ENCODE measurements at regions not wholly inside any gene's neighbourhood (a gene's known extent, or its start where the extent isn't known, plus 50 kb on each side); places are given as distances from the start of the nearest gene placed in this dataset.

DNA sequence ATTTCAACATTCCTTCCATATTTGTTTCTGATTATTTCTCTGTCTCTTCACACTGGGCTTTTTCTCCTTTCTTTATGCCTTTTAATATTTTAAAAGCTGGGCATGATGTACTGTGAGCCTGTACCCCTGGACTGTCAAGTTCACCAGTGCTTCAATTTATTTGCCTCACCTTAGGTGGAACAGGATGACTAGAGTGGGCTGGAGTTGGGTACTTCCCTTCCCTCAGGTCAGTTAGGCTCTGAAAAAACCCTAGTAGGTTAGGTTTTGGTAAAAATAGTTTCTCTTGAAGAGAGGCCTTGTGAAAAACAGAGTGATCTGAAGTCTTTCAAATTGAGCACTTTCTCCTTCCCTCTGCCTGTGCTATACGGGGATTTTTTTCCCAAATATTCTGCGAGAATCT lies 163.0 kb upstream of the LYPLAL1 start:
- H3K4me1 ChIP-seq = no peaks in the 10 kb centered on the region
- H3K36me3 ChIP-seq = no peaks in the 10 kb centered on the region
- TF ChIP-seq, protein P1, sequence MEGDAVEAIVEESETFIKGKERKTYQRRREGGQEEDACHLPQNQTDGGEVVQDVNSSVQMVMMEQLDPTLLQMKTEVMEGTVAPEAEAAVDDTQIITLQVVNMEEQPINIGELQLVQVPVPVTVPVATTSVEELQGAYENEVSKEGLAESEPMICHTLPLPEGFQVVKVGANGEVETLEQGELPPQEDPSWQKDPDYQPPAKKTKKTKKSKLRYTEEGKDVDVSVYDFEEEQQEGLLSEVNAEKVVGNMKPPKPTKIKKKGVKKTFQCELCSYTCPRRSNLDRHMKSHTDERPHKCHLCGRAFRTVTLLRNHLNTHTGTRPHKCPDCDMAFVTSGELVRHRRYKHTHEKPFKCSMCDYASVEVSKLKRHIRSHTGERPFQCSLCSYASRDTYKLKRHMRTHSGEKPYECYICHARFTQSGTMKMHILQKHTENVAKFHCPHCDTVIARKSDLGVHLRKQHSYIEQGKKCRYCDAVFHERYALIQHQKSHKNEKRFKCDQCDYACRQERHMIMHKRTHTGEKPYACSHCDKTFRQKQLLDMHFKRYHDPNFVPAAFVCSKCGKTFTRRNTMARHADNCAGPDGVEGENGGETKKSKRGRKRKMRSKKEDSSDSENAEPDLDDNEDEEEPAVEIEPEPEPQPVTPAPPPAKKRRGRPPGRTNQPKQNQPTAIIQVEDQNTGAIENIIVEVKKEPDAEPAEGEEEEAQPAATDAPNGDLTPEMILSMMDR (IDR thresholded peaks at IDR 0.05) = no peak
- TF ChIP-seq POLR2A (IDR thresholded peaks at IDR 0.05) = no peak
- no peak overlapping the region for H3K4me3 ChIP-seq
- no peak for DNase-seq
- no peak overlapping the region for H3K27ac ChIP-seq
- H3K27me3 ChIP-seq = no peaks in the 10 kb centered on the region
- intact Hi-C loops (cut with DNase I; ENCODE audit: low total_unique reads) = no loop called here
- H3K9me3 ChIP-seq = no peaks in the 10 kb centered on the region

GRCh38 chr1:219020386-219020785 lies 153.3 kb upstream of the LYPLAL1 start:
- no peaks in the 10 kb centered on the region for H3K4me1 ChIP-seq
- DNase-seq = no peak
- no peaks in the 10 kb centered on the region for H3K36me3 ChIP-seq
- H3K4me3 ChIP-seq = no peak overlapping the region
- no peaks in the 10 kb centered on the region for H3K9me3 ChIP-seq
- H3K27me3 ChIP-seq = no peaks in the 10 kb centered on the region
- no peak overlapping the region for H3K27ac ChIP-seq
- no peak for TF ChIP-seq POLR2A (IDR thresholded peaks at IDR 0.05)
- intact Hi-C loops (cut with DNase I; ENCODE audit: low total_unique reads) = no loop called here

- no peak for DNase-seq
- Histone ChIP-seq H3K27ac (no peak overlapping the region), H3K9me3 (no peaks in the 10 kb centered on the region), H3K4me3 (no peak overlapping the region), H3K4me1 (no peaks in the 10 kb centered on the region), H3K36me3 (no peaks in the 10 kb centered on the region), H3K27me3 (no peaks in the 10 kb centered on the region)
- intact Hi-C loops (cut with DNase I; ENCODE audit: low total_unique reads) = no loop called here
- TF ChIP-seq, protein P1 (IDR thresholded peaks at IDR 0.05) = no peak
- no peak for TF ChIP-seq POLR2A (IDR thresholded peaks at IDR 0.05)
These were observed 152.8 kb upstream of the LYPLAL1 start for GRCh38 chr1:219020846-219021245.

DNA sequence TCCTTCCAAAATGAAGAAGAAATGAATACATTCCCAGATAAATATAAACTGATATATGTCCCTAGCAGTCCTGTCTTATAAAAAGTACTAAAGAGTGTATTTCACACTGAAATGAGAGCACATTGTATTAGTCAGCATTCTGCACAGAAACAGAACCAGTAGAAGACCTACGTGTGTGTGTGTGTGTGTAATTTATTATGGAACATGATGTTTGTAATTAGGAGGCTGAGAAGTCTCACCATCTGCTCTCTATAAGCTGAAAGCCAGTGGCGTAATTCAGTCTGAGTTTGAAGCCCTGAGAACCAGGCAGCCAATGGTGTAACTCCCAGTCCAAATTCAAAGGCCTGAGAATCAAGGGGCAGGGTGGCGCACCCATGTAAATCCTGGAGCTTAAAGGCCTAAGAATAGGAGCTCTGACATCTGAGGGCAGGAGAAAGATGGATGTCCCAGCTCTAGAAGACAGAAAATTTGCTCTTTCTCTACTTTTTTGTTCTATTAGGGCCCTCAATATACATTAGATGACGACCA lies 146.5 kb upstream of the LYPLAL1 start:
- TF ChIP-seq, protein P1 (IDR thresholded peaks at IDR 0.05) = no peak
- no peak for TF ChIP-seq POLR2A (IDR thresholded peaks at IDR 0.05)
- Histone ChIP-seq H3K27ac (no peak overlapping the region), H3K36me3 (peaks cover 0 to 3% of the 10 kb centered on the region in 2 donors), H3K9me3 (no peaks in the 10 kb centered on the region), H3K4me1 (no peaks in the 10 kb centered on the region), H3K27me3 (no peaks in the 10 kb centered on the region), H3K4me3 (no peak overlapping the region)
- intact Hi-C loops (cut with DNase I; ENCODE audit: low total_unique reads) = no loop called here
- no peak for DNase-seq

DNA sequence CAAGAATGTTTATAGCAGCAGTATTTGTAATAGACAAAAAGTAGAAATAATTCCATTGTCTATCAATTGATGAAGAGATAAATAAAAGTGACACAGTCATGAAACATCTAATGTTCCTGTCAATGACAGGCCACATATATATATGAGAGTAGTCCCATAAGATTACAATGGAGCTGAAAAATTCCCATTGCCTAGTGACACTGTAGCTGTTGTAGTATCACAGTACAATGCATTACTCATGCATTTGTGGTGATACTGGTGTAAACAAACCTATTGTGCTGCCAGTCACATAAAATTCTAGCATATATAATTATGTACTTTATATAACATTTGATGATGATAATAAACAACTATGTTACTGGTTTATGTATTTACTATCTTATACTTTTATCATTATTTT lies 141.9 kb upstream of the LYPLAL1 start:
- Histone ChIP-seq H3K4me3 (no peak overlapping the region), H3K36me3 (peaks cover 0 to 3% of the 10 kb centered on the region in 2 donors), H3K4me1 (no peaks in the 10 kb centered on the region), H3K27ac (no peak overlapping the region), H3K27me3 (no peaks in the 10 kb centered on the region), H3K9me3 (no peaks in the 10 kb centered on the region)
- intact Hi-C loops (cut with DNase I; ENCODE audit: low total_unique reads) = no loop called here
- DNase-seq = no peak
- no peak for TF ChIP-seq POLR2A (IDR thresholded peaks at IDR 0.05)
- TF ChIP-seq, protein P1 (IDR thresholded peaks at IDR 0.05) = no peak

- intact Hi-C loops (cut with DNase I; ENCODE audit: low total_unique reads) = no loop called here
- Histone ChIP-seq H3K4me3 (no peak overlapping the region), H3K27ac (no peak overlapping the region), H3K4me1 (no peaks in the 10 kb centered on the region), H3K27me3 (no peaks in the 10 kb centered on the region), H3K36me3 (no peaks in the 10 kb centered on the region), H3K9me3 (no peaks in the 10 kb centered on the region)
- TF ChIP-seq, protein P1 (IDR thresholded peaks at IDR 0.05) = no peak
- TF ChIP-seq POLR2A (IDR thresholded peaks at IDR 0.05) = no peak
- no peak for DNase-seq
These were observed 135.3 kb upstream of the LYPLAL1 start for GRCh38 chr1:219038398-219038797.

Data from uterus (tissue), 3 donors.